GM23338 (cell line): ENCODE measurements at regions not wholly inside any gene's neighbourhood (a gene's known extent, or its start where the extent isn't known, plus 50 kb on each side); places are given as distances from the start of the nearest gene placed in this dataset.

ENCODE experiments used
- ATAC-seq: fragments of 200-7000 bp; cut with Tn5 transposase; 3 replicates; pipeline ENCODE4 v1.9.1; 2020
- DNase-seq: peaks from one replicate; pipeline ENCODE4 v3.0.0-alpha.2; 2015; ENCODE audit warnings: low spot score
- H2AFZ ChIP-seq: fragments of 200-600 bp; sonication (generic); 2 replicates; pipeline ENCODE4 v1.8.0; 2016; ENCODE audit warnings: antibody characterized with exemption, mild to moderate bottlenecking, moderate library complexity
- H3F3A ChIP-seq: fragments of 200-600 bp; sonication (generic); replicated peaks from 2 replicates; pipeline ENCODE4 v1.8.0; 2017; ENCODE audit warnings: antibody characterized with exemption, mixed run types, low read depth
- H3K27ac ChIP-seq: fragments of 200-600 bp; sonication (generic); 2 replicates; pipeline ENCODE4 v1.6.1; 2016; ENCODE audit warnings: low read depth
- H3K27me3 ChIP-seq: fragments of 200-600 bp; sonication (generic); 2 replicates; pipeline ENCODE4 v1.8.0; 2016; ENCODE audit warnings: mild to moderate bottlenecking, mixed run types, moderate library complexity; ENCODE audit not compliant: insufficient read depth
- H3K36me3 ChIP-seq: fragments of 200-600 bp; sonication (generic); 2 replicates; pipeline ENCODE4 v1.8.0; 2016; ENCODE audit warnings: mild to moderate bottlenecking; ENCODE audit not compliant: insufficient read depth
- H3K4me1 ChIP-seq: fragments of 200-600 bp; sonication (generic); 2 replicates; pipeline ENCODE4 v1.8.0; 2016; ENCODE audit warnings: mild to moderate bottlenecking, moderate library complexity; ENCODE audit not compliant: insufficient read depth
- H3K4me2 ChIP-seq: fragments of 200-600 bp; sonication (generic); 2 replicates; pipeline ENCODE4 v1.7.1; 2017; ENCODE audit warnings: mixed run types
- H3K4me3 ChIP-seq: fragments of 200-600 bp; sonication (generic); 2 replicates; pipeline ENCODE4 v1.6.1; 2016; ENCODE audit warnings: mixed run types
- H3K79me2 ChIP-seq: fragments of 200-600 bp; sonication (generic); replicated peaks from 2 replicates; pipeline ENCODE4 v1.8.0; 2017; ENCODE audit warnings: mild to moderate bottlenecking; ENCODE audit not compliant: insufficient read depth
- H3K9me2 ChIP-seq: fragments of 200-600 bp; sonication (generic); 2 replicates; pipeline ENCODE4 v1.8.0; 2017; ENCODE audit not compliant: insufficient read depth
- H4K20me1 ChIP-seq: fragments of 200-600 bp; sonication (generic); replicated peaks from 2 replicates; pipeline ENCODE4 v1.8.0; 2017; ENCODE audit warnings: mild to moderate bottlenecking; ENCODE audit not compliant: insufficient read depth
- H3K27ac Mint-ChIP-seq: 2 replicates; pipeline ENCODE4 v1.8.0; 2020; ENCODE audit warnings: inconsistent platforms, mild to moderate bottlenecking, moderate library complexity, mixed read lengths
- H3K27me3 Mint-ChIP-seq: 3 replicates; pipeline ENCODE4 v1.8.0; 2022; ENCODE audit warnings: low read depth, mild to moderate bottlenecking, moderate library complexity, mixed read lengths, inconsistent platforms; ENCODE audit not compliant: insufficient read depth, poor library complexity
- H3K36me3 Mint-ChIP-seq: 3 replicates; pipeline ENCODE4 v1.8.0; 2021; ENCODE audit warnings: low read depth, mild to moderate bottlenecking, inconsistent platforms, moderate library complexity, mixed read lengths
- H3K4me1 Mint-ChIP-seq: 3 replicates; pipeline ENCODE4 v1.8.0; 2020; ENCODE audit warnings: mild to moderate bottlenecking, inconsistent platforms, mixed read lengths
- H3K4me3 Mint-ChIP-seq: 3 replicates; pipeline ENCODE4 v1.8.0; 2021; ENCODE audit warnings: moderate library complexity, mild to moderate bottlenecking, inconsistent platforms, mixed read lengths
- H3K9me3 Mint-ChIP-seq: 3 replicates; pipeline ENCODE4 v1.8.0; 2020; ENCODE audit warnings: moderate library complexity, mild to moderate bottlenecking, inconsistent platforms, mixed read lengths
- CREB1 ChIP-seq: fragments of 250-450 bp; sonication (Bioruptor Pico); IDR thresholded peaks from 2 replicates; pipeline ENCODE4 v1.5.0; 2020; ENCODE audit warnings: low read depth, mild to moderate bottlenecking, moderate library complexity
- CTCF ChIP-seq, 2 experiments: fragments of 200-600 bp in 1 of 2; sonication (generic) in 1 of 2; conservative IDR thresholded peaks; 2 replicates each; pipeline versions ENCODE4 v1.5.1 to v1.6.1; 2016 to 2017; ENCODE audit warnings: antibody characterized with exemption in 2 of 2, low read depth in 2 of 2, mild to moderate bottlenecking in 2 of 2, moderate library complexity in 1 of 2
- EZH2 ChIP-seq: fragments of 200-600 bp; sonication (generic); IDR thresholded peaks from one replicate; pipeline ENCODE4 v1.8.0; 2017; ENCODE audit warnings: antibody characterized with exemption, mild to moderate bottlenecking, low read depth; ENCODE audit not compliant: unreplicated experiment
- EZH2phosphoT487 ChIP-seq: fragments of 200-600 bp; sonication (generic); IDR thresholded peaks from one replicate; pipeline ENCODE4 v1.8.1; 2018; ENCODE audit warnings: antibody characterized with exemption; ENCODE audit not compliant: unreplicated experiment
- NANOG ChIP-seq: IDR thresholded peaks from 2 replicates; pipeline ENCODE4 v1.6.1; 2016; ENCODE audit warnings: antibody characterized with exemption, borderline replicate concordance
- POLR2AphosphoS5 ChIP-seq: IDR thresholded peaks from 2 replicates; pipeline ENCODE4 v1.6.1; 2016; ENCODE audit warnings: antibody characterized with exemption, low read depth
- REST ChIP-seq: IDR thresholded peaks from one replicate; pipeline ENCODE4 v1.6.1; 2018; ENCODE audit warnings: antibody characterized with exemption; ENCODE audit not compliant: unreplicated experiment
- STAT1 ChIP-seq: IDR thresholded peaks from one replicate; pipeline ENCODE4 v1.6.1; 2016; ENCODE audit warnings: antibody characterized with exemption; ENCODE audit not compliant: unreplicated experiment
- ZNF114 ChIP-seq: fragments of 250-450 bp; sonication (Bioruptor Pico); IDR thresholded peaks from 2 replicates; pipeline ENCODE4 v1.5.0; 2020; ENCODE audit warnings: mild to moderate bottlenecking, moderate library complexity
- ZNF331 ChIP-seq: fragments of 250-450 bp; sonication (Bioruptor Pico); IDR thresholded peaks from 2 replicates; pipeline ENCODE4 v1.5.0; 2020; ENCODE audit warnings: low read depth, mild to moderate bottlenecking, moderate library complexity

GRCh38 chr14:97250931-97251330, 453.7 kb downstream of the VRK1 start (continued):
- TF ChIP-seq ZNF114 (CRISPR knock-in tag) (no peak), EZH2phosphoT487 (no peak), STAT1 (no peak)

- H3K4me2 ChIP-seq = no peak overlapping the region
- H4K20me1 ChIP-seq = no peaks in the 10 kb centered on the region
- Mint-ChIP-seq H3K27me3 (peaks cover 3% of the 10 kb centered on the region), H3K36me3 (no peaks in the 10 kb centered on the region), H3K4me3 (no peak overlapping the region), H3K4me1 (no peaks in the 10 kb centered on the region; the same call in 2 of the 3 replicates), H3K27ac (no peak overlapping the region; the same call in 1 of the 2 replicates), H3K9me3 (no peaks in the 10 kb centered on the region)
- DNase-seq (peak; percentile 71), ATAC-seq (peak; percentile 98)
- TF ChIP-seq CTCF (conservative IDR thresholded peaks at IDR 0.05; ENCODE audit: low read depth in 2 of 2) (peak; percentile 45 to 68), CREB1 (CRISPR knock-in tag) (no peak)
- no peaks in the 10 kb centered on the region for H3K9me2 ChIP-seq
- H3F3A ChIP-seq = no peaks in the 10 kb centered on the region
- no peak overlapping the region for H2AFZ ChIP-seq
- no peaks in the 10 kb centered on the region for H3K4me1 ChIP-seq
- no peak overlapping the region for H3K27ac ChIP-seq
- no peaks in the 10 kb centered on the region for H3K27me3 ChIP-seq
- H3K4me3 ChIP-seq = no peak overlapping the region
- no peaks in the 10 kb centered on the region for H3K36me3 ChIP-seq
- no peaks in the 10 kb centered on the region for H3K79me2 ChIP-seq
These were observed 454.4 kb downstream of the VRK1 start for GRCh38 chr14:97251491-97252155.

GRCh38 chr14:97253756-97254155, 456.6 kb downstream of the VRK1 start:
- no peaks in the 10 kb centered on the region for H3F3A ChIP-seq
- H3K79me2 ChIP-seq = no peaks in the 10 kb centered on the region
- no peaks in the 10 kb centered on the region for H3K36me3 Mint-ChIP-seq
- peaks cover 3% of the 10 kb centered on the region for H3K27me3 Mint-ChIP-seq
- no peak overlapping the region for H3K4me3 Mint-ChIP-seq
- H3K27me3 ChIP-seq = no peaks in the 10 kb centered on the region
- H3K4me2 ChIP-seq = no peak overlapping the region
- H3K4me1 Mint-ChIP-seq = no peaks in the 10 kb centered on the region; the same call in 2 of the 3 replicates
- ATAC-seq = no peak
- no peak for DNase-seq
- H3K9me3 Mint-ChIP-seq = no peaks in the 10 kb centered on the region
- no peak overlapping the region for H3K4me3 ChIP-seq
- no peak overlapping the region for H3K27ac Mint-ChIP-seq
- no peaks in the 10 kb centered on the region for H3K36me3 ChIP-seq
- H3K4me1 ChIP-seq = no peaks in the 10 kb centered on the region
- no peak overlapping the region for H2AFZ ChIP-seq
- H3K27ac ChIP-seq = no peak overlapping the region
- H3K9me2 ChIP-seq = no peaks in the 10 kb centered on the region
- H4K20me1 ChIP-seq = no peaks in the 10 kb centered on the region
- TF ChIP-seq ZNF331 (no peak), EZH2 (no peak), REST (no peak), STAT1 (no peak), EZH2phosphoT487 (no peak), POLR2AphosphoS5 (no peak), NANOG (no peak)
